Retinal pigment epithelial cell (primary cell): ENCODE measurements at regions not wholly inside any gene's neighbourhood (a gene's known extent, or its start where the extent isn't known, plus 50 kb on each side); places are given as distances from the start of the nearest gene placed in this dataset.

Experiments
- DNase-seq: peaks from one replicate; pipeline ENCODE4 v3.0.0-alpha.2; 2010; ENCODE audit warnings: low read depth
- H3K4me3 ChIP-seq: 2 replicates; pipeline ENCODE4 v1.5.1; 2011; ENCODE audit warnings: mild to moderate bottlenecking, low read length, control low read depth, moderate library complexity
- TF ChIP-seq, protein P1 (sequence below): conservative IDR thresholded peaks from 2 replicates; pipeline ENCODE4 v1.5.1; 2011; ENCODE audit warnings: low read depth, low read length, control low read depth, inconsistent platforms

- H3K4me3 ChIP-seq, result no peak overlapping the region
- DNase-seq, result no peak
- TF ChIP-seq, protein P1, sequence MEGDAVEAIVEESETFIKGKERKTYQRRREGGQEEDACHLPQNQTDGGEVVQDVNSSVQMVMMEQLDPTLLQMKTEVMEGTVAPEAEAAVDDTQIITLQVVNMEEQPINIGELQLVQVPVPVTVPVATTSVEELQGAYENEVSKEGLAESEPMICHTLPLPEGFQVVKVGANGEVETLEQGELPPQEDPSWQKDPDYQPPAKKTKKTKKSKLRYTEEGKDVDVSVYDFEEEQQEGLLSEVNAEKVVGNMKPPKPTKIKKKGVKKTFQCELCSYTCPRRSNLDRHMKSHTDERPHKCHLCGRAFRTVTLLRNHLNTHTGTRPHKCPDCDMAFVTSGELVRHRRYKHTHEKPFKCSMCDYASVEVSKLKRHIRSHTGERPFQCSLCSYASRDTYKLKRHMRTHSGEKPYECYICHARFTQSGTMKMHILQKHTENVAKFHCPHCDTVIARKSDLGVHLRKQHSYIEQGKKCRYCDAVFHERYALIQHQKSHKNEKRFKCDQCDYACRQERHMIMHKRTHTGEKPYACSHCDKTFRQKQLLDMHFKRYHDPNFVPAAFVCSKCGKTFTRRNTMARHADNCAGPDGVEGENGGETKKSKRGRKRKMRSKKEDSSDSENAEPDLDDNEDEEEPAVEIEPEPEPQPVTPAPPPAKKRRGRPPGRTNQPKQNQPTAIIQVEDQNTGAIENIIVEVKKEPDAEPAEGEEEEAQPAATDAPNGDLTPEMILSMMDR, result no peak
These were observed 147.2 kb upstream of the SPATS2L start for GRCh38 chr2:200159357-200159707.

- H3K4me3 ChIP-seq, result no peak overlapping the region
- TF ChIP-seq, protein P1, result no peak
- DNase-seq, result no peak
These were observed 146.4 kb upstream of the SPATS2L start for GRCh38 chr2:200159829-200160781.

DNA sequence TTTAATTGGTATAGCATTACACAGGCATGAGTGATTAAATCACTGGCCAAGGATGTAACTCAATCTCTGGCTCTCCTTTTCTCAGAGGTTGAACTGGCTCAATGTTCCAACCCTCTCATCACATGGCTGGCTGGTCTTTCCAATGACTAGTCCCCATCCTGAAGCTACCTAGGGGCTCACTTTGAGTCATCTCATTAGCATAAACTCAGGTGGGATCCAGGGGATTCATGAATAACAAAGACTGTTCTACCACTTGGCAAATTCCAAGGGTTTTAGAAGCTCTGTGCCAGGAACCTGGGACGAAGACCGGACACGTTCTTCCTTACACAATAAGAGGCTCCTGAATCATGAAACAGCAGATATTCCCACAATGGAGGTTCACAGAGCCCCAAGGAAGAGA lies 145.0 kb upstream of the SPATS2L start:
- no peak overlapping the region for H3K4me3 ChIP-seq
- TF ChIP-seq, protein P1, result no peak
- DNase-seq, result no peak

- TF ChIP-seq, protein P1, result no peak
- no peak for DNase-seq
- H3K4me3 ChIP-seq, result no peak overlapping the region
These were observed 140.8 kb upstream of the SPATS2L start for GRCh38 chr2:200165687-200166086.

DNA sequence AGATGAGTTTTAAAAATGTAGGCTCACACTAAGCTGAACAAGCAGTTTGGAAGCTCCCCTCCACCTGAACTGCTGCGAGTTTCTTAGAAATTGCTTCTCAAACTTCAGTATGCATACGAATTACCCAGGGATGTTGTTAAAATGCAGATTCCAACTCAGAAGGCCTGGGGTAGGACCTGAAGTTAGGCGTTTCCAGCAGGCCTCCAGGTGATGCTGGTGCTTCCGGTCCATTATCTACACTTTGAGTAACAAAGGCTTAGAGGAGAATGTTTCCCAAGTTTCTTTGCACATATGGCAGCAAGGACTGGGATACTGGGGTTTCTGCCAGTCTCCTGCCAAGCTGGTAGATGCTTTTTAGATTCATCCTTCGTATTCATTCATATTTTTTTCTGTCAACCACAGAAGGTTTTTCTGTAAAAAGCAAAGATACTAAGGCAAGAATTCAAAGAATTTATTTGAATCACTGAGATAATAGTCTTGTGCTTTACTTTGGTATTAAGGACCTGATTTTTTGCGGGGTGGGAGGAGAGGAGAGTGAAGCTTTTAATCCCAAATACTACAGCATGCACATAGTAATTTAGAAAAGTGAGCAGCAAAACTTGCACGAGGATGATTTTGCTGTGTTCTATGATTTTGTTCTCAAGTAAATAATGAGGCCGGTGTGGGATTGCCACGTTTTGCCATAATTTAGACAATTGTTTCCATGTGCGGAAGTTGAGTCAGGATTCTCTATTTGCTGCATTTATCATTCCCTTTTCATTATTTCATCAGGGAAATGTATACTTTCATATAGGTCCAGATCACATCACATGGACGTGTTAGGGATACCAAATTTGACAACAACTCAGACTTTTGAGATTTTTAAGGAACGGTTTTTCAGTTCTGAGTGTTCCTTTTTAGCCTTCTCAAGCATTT lies 137.6 kb upstream of the SPATS2L start:
- no peak overlapping the region for H3K4me3 ChIP-seq
- DNase-seq, result no peak
- TF ChIP-seq, protein P1, result no peak

GRCh38 chr2:200170221-200170620 lies 136.3 kb upstream of the SPATS2L start:
- no peak for DNase-seq
- TF ChIP-seq, protein P1, result no peak
- no peak overlapping the region for H3K4me3 ChIP-seq
